Right renal cortex interstitium (tissue), 3 donors: ENCODE measurements at regions not wholly inside any gene's neighbourhood (a gene's known extent, or its start where the extent isn't known, plus 50 kb on each side); places are given as distances from the start of the nearest gene placed in this dataset.
"Not testable (repeated sequence)": the region's sequence is repeated elsewhere in the genome, so short reads cannot be mapped to it uniquely, and the experiment has no call there.

Source experiments
- DNase-seq, 3 donors: peaks; one replicate each; pipeline ENCODE4 v3.0.0-alpha.2; 2013; ENCODE audit warnings: low read depth in 3 of 3, low spot score in 2 of 3

GRCh38 chr11:45391168-45391850 is 105.2 kb upstream of the SYT13 start:
- DNase-seq: no peak

DNA sequence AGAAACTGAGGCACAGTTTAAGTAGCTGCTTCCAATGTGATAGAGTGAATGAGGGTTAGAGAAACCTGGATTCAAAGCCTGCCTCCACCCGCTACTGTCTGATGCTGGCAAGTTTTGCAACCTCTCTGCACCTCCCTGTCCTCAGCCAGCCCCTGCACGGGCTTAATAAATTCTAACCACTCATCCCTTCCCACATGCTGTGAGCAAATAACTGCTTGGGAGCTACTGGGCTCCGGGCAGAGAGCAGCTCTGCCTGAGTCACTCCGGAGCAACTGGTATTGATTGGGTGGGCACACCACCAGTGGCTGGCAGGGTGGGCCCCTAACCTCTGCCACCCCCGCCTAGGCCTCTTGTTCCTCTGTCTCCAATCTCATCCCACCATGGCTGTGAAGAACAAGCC is 104.3 kb upstream of the SYT13 start:
- DNase-seq: no peak

- no peak for DNase-seq
These were observed 102.3 kb upstream of the SYT13 start for GRCh38 chr11:45388472-45388871.

GRCh38 chr11:45387885-45388284 is 101.7 kb upstream of the SYT13 start:
- DNase-seq: not testable (repeated sequence)

DNA sequence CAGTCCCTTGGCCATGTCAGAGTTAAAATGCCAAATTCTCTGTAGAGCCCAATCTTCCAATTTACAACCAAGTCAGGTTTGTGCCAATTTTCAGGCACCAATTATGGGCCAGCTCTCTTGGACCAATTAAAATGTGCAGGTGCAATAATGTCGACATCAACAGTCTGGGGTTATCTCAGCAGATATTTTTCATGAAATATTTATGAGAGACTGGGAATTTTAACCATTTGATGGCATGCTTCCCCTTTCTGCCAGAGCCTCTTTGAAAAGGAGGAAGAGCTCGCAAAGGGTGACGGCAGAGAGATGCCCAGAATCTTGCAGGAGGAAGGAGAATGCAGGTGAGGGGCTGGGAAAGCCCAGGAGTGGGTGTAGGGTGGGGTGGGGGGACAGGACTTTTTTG is 100.8 kb upstream of the SYT13 start:
- no peak for DNase-seq

GRCh38 chr11:45385844-45386243 is 99.7 kb upstream of the SYT13 start:
- no peak for DNase-seq

GRCh38 chr11:45385423-45385822 is 99.3 kb upstream of the SYT13 start:
- no peak for DNase-seq

DNA sequence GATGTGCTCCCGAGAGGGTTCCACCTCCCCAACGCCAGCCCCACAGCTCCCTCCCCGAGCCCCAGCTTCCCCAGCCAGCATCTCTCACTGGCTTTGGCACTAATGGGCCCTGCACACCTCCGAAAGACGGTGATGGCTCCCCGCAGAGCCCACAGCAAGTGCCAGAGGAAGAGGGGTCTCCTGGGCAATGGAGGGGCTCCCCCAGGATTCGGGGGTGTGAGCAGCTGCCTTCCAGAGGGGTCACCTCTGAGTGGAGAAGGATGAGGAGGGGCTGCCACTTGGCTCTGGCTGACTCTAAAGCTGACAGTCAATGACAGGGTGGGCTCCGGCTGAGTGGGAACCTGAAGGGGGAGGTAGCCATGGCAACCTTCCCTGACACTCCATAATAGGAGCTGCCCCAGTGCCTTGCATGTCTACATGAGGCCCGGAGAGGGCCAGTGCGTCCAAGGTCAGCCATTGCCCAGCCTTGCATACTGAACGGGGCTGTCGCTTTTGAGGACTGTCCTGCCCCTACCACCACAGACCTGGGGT is 98.6 kb upstream of the SYT13 start:
- DNase-seq: no peak

- no peak for DNase-seq
These were observed 97.9 kb upstream of the SYT13 start for GRCh38 chr11:45384016-45384415.

DNA sequence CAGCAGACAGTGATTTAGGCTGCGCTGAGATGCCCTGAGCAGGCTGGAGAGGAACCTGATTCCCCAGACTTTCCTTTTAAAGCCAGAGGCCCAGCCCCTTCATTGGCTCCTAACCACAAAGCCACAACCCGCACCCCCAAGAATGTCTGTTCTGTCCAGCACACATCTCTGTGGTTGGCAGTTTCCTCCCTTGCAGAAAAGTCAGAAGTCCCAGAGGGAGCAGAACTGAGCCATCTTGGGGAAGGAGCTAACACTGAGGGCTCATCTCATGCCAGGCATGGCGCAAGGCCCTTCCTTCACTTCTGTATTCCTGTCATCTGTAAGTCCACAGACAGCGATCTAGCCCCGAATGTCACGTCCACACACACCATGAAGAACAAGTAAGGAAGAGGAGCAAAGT is 97.1 kb upstream of the SYT13 start:
- DNase-seq: no peak

DNA sequence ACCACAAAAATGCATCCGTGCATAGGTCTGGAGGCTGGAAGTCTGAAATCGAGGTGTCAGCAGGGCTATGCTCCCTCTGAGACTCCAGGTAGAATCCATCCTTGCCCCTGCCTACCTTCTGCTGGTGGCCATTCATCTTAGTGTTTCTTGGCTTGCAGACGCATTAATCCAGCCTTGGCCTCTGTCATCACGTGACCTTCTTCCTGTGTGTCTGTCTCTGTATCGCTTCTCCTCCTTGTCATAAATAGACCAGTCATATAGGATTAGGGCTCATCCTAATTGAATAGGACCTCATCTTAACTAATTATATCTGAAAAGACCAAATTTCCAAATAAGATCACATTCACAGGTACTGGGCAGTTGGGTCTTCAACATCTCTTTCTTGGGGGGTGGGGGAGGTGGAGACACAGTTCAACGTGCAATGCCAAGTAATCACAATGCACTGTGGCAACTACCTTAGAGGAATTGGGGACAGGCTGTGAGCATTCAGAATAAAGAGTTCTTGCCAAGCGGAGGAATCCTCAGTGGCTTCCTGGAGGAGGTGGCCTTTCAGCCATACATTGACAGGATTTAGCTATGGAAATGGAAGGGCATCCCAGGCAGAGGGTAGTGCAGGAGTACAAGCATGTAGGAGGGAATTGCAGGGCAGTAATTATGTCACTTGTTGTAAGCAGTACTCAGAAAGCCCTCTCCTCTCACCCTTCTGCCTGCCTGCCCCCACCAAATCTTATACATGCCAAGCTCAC is 96.2 kb upstream of the SYT13 start:
- DNase-seq: no peak

GRCh38 chr11:45379162-45379863 is 93.2 kb upstream of the SYT13 start:
- no peak for DNase-seq

- no peak for DNase-seq
These were observed 92.4 kb upstream of the SYT13 start for GRCh38 chr11:45378516-45378915.

- no peak for DNase-seq
These were observed 88.5 kb upstream of the SYT13 start for GRCh38 chr11:45374653-45375059.

DNA sequence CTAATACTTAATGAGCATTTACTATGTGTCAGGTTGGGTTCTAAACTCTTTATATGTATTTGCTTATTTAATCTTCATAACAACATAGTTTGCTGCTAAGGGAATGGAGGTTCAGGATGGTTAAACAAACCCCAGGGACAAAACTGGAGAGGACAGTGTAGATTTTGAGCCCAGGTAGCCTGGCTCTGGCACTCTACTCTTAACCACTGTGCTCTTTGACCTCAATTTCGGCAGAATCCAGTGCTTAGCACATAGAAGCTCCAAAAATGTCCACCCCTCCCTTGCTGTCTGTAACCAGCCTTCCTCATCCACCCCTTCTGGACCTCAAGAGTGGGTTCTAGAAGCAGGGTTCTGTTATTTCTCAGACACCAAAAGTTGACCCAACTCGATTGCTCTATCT is 88.0 kb upstream of the SYT13 start:
- DNase-seq: no peak

GRCh38 chr11:45373506-45374035 is 87.4 kb upstream of the SYT13 start:
- DNase-seq: no peak

- not testable (repeated sequence) for DNase-seq
These were observed 86.3 kb upstream of the SYT13 start for GRCh38 chr11:45372414-45372813.

DNA sequence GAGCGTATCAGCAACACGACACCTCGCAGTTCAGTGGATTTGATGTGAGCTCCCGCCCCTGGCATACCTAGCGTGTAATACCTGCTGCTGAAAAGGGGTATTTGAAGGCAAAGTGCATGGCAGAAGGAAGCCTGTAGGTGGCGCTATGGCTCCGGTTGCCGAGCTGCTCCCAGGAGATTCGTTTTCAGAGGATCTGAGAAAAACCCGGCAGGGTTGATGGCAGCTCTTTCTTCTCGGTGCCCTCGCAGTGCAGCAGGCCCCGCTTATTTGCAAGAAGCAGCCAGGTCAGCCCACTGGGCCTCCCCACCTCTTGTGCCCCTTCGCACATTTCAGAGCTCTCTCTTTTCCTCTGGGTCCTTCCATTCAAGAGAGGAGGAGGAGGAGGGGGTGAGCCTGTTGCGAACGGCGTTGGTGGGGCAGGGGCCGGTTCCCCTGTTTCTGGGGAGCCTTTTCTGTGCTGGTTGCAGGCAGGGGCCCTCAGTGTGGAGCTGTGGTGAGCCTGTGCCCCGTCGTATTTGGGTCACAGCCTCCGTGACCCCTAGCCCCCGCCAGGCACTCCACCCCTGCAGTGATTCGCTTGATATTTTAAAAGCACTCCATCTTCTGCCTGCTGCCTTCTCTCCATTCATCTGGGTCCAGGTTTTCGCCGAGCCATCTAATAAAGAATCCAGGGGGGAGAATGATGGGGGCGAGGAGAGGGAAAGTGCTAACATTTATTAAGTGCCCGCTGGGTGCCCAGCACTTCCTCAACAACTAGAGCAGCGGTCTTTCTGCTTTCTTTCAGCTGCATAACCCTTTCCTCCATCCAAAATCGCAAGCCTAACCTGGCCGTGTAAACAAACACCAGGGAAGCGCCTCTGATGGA is 85.3 kb upstream of the SYT13 start:
- peak; percentile 58 to 76 (median 65) for DNase-seq

DNA sequence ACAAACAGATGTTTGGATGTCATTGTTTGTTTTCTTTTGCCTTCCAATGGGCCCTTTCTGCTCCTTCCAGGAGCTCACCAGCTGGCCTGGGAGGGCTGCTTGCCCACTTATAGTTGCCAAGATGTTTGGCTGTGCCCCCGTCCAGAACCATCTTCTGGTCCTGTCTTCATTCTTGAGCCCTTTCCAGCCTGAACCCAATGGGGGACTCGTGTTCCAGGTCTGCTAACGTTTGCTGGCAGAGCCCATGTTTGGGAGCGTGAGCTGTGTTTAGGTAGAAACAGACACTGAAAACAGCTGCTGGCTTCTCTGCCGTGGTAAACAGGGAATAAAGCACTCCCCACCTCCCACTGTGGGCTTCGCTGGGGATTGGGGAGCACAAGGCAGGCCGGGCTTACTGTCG is 83.2 kb upstream of the SYT13 start:
- DNase-seq: no peak

DNA sequence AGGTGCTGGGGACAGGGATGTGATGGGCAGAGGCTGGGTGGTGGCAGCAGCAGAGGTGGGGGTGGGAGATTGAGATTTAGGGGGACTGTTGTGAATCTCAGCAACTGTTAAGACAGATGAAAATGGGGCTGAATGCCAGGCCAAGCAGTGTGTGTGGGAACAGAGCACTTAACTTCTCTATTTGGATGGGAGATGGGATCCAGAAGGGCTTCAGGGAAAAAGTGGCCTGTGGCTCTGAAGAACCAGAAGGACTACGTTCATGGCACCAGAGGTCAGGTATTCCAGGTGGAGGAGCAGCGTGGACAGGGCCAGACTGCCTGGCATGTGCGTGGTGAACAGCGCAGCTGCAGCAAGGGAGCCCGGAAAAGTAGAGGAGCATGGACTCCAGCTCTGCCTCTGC is 82.6 kb upstream of the SYT13 start:
- DNase-seq: no peak
